Renal cortical epithelial cell (primary cell): ENCODE measurements at regions not wholly inside any gene's neighbourhood (a gene's known extent, or its start where the extent isn't known, plus 50 kb on each side); places are given as distances from the start of the nearest gene placed in this dataset.
"Not testable (repeated sequence)": the region's sequence is repeated elsewhere in the genome, so short reads cannot be mapped to it uniquely, and the experiment has no call there.

Experiments
- DNase-seq: peaks from one replicate; pipeline ENCODE4 v3.0.0-alpha.2; 2011; ENCODE audit warnings: low read depth

GRCh38 chr20:5390720-5391119 lies 74.0 kb upstream of the PROKR2 start:
- no peak for DNase-seq

- DNase-seq: not testable (repeated sequence)
These were observed 70.1 kb upstream of the PROKR2 start for GRCh38 chr20:5386846-5387245.

- DNase-seq: not testable (repeated sequence)
These were observed 64.8 kb upstream of the PROKR2 start for GRCh38 chr20:5381527-5381926.

GRCh38 chr20:5377484-5377883 lies 60.7 kb upstream of the PROKR2 start:
- DNase-seq: no peak

GRCh38 chr20:5376228-5376627 lies 59.5 kb upstream of the PROKR2 start:
- no peak for DNase-seq

GRCh38 chr20:5374171-5374570 lies 57.4 kb upstream of the PROKR2 start:
- no peak for DNase-seq

GRCh38 chr20:5372371-5372770 lies 55.6 kb upstream of the PROKR2 start:
- no peak for DNase-seq

GRCh38 chr20:5369629-5370028 lies 52.9 kb upstream of the PROKR2 start:
- DNase-seq: no peak
